GM19372 (cell line): ENCODE measurements at regions not wholly inside any gene's neighbourhood (a gene's known extent, or its start where the extent isn't known, plus 50 kb on each side); places are given as distances from the start of the nearest gene placed in this dataset.
"Not testable (repeated sequence)": the region's sequence is repeated elsewhere in the genome, so short reads cannot be mapped to it uniquely, and the experiment has no call there.

Source experiments
- ATAC-seq: cut with Tn5 transposase; IDR thresholded peaks from one replicate; pipeline ENCODE4 v1.9.1; 2021; ENCODE audit warnings: mild to moderate bottlenecking, low read depth, moderate library complexity; ENCODE audit not compliant: unreplicated experiment

DNA sequence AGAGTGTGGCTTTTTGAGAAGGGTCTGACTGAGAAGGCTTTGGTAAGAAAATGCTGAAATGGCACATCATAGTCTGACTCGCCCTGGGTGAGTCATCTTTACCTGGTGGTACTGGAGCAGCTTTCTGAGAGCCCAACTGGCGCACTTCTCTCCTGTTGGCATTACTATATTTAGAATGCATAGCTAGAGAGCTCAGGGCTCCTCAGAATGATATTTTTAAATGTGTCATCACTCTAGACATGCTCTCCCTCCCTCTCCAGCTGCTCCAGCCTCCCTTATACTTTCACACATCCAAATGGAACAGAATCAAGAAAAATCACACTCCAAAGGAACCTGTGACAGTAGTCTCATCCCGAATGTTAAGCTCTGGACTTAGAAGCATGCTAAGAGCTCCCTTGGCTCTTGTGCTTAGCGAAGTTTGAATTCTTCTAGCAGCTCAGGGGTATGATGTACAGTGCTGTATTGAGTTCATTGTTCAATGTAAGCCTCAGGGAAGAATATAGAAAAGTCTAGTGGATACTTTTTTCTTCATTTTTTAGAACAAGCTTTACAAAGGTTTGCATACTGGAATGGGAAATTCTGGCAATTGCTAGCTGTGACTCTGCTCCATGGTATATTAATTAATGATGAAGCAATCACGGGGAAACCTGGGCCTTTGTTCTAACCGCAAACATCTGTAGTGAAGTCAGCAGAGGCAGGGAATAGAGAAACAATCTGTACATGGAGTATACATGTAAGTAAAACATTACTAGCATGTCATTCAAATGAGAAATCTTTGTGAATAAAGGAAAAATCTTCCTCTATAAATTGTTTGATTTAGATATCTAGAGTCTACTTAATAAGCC is 751.2 kb upstream of the NRXN1 start:
- no peak for ATAC-seq

DNA sequence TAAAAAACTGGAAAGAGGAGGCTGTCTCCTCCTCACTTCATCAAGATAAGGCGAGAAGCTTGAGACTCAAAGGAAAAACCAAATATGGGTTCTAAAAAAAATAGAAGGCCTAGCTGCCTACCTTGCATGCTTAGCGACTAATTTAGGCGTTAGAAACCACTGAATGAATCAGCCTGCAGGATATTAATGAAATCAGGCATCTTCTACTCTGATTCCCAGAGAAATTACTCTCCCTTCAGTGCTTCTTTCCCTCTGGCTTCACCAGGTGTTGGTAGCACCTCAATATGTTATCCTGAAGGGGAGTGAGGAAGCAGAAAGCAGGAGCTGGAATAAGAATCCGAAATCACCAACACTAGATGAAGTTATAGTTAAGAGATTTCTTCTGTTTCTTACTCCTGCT is 749.8 kb upstream of the NRXN1 start:
- ATAC-seq: no peak

DNA sequence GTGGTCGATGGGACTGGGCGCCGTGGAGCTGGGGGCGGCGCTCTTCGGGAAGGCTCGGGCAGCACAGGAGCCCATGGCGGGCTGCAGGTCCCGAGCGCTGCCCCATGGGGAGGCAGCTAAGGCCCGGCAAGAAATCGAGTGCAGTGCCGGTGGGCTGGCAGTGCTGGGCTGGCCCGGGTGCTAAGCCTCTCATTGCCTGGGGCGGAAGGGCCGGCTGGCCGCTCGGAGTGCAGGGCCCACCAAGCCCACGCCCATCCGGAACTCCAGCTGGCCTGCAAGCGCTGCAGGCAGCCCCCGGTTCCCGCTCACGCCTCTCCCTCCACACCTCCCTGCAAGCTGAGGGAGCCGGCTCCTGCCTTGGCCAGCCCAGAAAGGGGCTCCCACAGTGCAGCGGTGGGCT is 748.4 kb upstream of the NRXN1 start:
- ATAC-seq: no peak

DNA sequence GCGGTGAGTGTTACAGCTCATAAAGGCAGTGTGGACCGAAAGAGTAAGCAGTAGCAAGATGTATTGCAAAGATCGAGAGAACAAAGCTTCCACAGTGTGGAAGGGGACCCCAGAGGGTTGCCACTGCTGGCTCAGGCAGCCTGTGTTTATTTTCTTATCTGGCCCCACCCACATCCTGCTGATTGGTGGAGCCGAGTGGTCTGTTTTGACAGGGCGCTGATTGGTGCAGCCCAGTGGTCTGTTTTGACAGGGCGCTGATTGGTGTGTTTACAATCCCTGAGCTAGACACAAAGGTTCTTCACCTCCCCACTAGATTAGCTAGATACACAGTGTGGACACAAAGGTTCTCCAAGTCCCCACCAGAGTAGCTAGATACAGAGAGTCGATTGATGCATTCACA is 747.8 kb upstream of the NRXN1 start:
- not testable (repeated sequence) for ATAC-seq

DNA sequence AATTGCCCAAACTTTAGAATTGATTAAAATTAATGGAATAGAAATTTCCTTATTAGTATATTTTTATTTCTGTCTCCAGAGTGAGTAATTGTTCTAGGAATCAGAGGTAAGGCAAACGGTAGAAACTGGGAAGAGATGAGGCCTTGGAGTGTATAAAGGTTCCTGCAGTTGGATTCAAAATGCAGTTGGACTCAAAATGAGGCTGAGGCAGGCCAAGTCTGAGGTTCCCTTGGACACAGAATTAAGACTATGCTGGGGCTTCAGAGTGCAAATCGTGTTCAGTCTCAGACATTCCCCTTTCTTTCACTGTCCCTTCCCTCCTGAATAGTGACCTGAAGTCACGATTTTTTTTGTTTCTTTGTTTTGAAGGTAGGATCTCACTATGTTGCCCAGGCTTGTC is 746.9 kb upstream of the NRXN1 start:
- no peak for ATAC-seq

DNA sequence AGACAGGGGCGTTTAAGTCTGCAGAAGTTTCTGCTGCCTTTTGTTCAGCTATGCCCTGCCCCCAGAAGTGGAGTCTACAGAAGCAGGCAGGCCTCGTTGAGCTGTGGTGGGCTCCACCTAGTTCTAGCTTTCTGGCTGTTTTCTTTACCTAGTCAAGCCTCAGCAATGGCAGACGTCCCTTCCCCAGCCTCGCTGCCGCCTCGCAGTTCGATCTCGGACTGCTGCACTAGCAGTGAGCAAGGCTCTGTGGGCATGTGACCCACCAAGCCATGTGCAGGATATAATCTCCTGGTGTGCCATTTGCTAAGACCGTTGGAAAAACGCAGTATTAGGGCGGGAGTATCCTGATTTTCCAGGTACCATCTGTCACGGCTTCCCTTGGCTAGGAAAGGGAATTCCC is 742.7 kb upstream of the NRXN1 start:
- ATAC-seq: not testable (repeated sequence)

DNA sequence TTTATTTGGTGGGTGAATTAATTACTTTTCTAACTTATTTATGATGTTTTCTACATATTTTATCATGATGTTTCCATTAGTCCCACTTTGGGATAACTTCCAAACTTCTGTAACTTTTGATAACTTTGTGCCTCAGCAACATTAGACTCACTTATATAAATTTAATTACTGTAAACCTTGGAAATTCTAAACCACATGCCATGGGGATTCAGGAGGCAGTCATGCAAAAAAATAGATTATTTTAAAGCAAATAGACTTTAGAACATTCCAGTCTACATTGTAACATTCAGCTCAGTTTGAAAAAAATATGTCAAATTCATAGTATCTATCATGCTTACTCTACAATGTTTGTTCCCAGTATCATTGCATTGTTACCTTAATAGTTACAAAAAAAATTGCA is 728.5 kb upstream of the NRXN1 start:
- ATAC-seq: no peak

DNA sequence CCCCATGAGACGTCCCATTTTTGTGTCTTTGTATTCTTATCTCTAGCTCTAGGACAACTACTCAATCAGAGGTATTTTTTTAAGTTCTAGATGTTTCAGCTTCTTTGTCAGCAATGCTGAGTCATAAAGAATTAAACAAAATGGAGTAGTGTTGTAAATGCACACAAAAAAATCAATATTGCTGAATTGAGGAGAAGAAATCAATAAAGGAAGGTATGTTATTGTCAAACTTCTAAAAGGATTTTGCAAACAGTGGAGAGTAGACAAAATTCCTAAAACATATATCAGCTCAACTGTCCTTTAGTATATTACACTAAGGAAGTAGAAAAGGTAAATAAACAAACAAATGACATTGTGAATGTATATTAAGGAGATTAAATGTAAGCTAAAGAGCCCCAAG is 726.1 kb upstream of the NRXN1 start:
- no peak for ATAC-seq

DNA sequence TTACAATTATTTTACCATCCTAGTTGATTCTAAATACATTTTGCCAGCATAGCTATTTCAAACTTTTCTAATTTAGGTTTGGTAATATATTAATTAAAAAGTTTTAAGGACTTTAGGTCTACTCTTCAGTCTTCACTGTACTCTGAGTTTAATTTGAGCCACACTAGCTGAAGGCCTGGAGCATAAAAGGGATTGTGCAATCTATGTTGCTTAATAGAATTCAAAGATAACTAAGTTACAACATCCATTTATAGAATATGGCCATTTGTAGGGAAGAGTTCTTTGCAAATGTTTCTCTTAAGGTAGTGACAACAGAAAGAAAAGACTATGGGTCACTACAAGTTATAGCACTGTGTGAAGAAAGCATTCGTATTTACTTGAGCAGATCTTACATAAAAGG is 702.2 kb upstream of the NRXN1 start:
- no peak for ATAC-seq

DNA sequence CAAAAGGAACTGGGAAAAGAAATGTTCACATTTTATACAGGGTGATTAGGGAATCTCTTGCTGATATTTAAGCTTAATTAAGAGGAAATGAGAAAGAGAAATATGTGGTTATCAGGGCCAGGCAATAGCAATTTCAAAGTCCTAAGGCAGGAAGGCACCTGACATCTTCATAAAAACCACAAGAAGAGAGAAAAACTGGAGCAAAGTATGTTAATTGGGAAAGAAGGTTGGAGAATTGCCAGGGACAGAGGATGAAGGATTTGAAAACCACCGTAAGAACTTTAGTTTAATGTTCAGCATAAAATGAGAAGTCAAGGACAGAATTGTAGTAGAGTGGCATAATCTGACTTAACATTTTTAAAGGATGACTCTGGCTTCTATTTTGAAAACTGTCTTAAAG is 691.8 kb upstream of the NRXN1 start:
- no peak for ATAC-seq

DNA sequence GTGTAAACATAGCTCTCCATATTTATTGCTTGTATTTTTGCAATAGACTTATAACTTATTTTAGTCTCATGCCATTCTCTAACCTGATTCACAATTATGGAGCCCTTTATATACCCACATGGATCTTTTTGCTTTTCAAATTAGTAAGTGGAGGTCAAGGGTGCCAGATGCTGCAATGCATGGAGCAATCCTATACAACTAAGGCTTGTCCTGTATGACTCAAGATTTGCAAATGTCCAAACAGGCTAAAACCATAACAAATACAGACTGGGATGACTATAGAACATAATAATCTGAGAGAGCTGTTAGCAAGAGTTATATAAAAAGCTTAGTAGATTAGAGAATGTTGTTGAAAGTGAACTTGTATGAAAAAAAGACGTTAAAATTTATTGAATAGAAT is 690.4 kb upstream of the NRXN1 start:
- no peak for ATAC-seq

DNA sequence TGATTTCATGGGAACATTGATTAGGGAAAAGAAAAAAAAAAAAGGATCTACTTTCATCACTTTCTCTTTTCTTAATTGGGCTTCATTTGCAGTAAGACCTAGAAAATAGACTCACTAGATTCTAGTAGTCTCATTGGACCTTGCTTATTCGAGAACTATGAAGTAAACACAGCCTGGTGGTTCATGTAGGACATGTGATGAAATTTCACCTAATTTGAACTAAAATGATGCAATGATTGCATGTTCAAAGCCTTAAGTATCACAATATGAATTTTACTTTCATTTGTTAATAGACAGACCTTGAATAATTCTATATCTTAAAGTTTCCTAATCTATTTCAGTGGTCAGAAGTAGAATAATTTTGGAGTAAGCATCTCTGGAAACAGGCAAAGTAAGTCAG is 688.9 kb upstream of the NRXN1 start:
- ATAC-seq: no peak

DNA sequence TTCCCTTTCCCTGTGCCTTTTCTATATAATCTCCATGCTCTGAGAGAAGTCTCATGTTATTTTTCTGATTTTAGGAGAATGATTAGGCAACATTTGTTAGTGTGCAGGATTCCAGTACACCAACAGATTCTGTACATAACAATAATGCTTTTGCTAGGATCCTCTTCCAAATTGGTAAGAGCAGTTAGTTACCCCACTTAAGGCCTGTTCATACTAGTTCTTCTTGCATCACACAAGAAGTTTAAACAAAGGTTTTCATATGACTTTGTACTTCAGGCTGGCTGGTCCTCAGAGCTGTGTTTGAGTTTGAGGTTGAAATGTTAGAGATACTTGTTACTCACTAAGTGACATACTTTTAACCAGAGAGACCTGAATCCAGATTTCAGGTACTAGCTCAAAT is 686.9 kb upstream of the NRXN1 start:
- ATAC-seq: no peak

DNA sequence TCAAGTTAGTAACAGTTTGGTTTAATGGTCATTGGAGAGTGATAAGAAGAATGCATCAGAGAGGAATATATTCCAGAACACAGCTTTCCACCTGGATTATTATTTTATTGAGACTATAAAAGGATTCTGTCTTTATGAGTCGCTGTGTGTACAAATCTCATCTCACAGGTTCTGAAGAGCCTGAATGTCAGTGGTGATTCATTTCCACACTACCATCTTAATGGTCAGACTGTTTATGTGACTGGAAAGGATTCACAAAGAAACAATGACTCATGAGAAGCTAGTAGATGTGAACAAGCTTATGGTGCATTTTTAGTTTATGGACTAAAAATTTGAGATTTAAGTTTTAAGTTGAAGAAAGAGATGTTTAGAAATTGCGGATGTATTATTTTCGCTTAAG is 685.4 kb upstream of the NRXN1 start:
- no peak for ATAC-seq

DNA sequence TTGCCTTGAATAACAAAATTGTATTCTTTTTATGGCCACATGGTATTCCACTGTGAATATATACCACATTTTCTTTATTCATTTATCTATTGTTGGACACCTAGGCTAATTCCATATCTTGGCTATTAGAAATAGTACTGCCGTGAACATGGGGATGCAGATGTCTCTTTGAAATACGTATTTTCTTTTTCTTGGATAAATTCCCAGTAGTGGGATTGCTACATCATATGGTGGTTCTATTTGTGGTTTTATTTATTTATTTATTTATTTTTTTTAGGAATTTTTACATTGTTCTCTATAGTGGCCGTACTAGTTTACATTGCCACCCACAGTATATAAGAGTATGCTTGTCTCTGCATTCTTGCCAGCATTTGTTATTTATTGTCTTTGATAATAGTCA is 679.8 kb upstream of the NRXN1 start:
- no peak for ATAC-seq

DNA sequence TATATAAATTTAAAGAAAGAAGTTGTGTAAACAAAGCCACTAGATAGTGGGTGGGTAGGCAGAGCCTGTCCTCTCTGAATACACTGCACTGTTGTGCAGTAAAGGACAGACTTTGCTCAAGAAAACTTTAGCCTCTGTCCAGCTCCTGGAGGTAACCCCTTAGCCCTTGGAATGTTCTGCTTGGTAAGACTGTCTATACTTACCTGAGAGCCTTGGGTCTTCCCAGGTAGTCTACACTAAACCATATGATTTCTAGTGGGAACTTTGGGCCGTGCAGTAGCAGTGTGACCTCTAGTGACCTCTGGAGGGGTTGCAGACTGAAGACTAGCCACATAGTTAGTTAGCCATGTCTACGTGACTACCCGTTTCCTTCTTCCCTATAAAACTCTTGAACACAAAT is 678.3 kb upstream of the NRXN1 start:
- peak; percentile 92 for ATAC-seq

DNA sequence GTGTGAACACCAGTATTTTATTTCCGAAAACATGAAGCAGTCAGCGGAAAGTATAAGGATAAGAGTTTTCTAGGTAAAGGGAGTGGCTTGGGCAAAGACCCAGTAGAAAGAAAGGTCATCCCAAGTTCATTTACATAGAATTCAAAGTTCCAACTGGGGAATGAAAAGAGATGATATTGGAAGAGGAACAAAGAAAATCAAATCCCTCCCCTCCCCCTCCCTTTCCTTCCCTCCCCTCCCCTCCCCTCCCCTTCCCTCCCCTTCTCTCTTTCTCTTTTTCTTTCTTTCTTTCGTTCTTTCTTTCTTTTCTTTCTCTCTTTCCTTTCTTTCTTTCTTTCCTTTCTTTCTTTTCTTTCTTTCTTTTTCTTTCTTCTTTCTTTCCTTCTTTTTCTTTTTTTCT is 675.7 kb upstream of the NRXN1 start:
- ATAC-seq: no peak

DNA sequence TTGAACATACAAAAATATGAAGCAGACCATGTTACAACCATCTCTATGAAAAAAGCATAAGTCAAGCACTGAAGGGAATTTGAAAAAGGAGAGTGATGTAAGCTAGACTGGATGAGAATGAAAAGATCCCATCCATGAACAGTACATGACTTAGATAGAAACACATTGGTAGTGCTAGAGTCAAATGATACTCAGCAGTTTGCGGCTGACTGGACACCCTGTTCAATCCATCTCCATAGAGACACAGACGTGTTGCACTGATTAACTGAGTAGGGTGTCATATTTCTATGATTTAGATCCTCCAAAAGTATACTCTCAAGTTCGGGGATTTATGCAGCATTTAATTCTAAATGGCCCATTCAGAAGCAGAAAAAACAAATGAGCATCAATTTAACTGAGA is 674.3 kb upstream of the NRXN1 start:
- ATAC-seq: no peak

DNA sequence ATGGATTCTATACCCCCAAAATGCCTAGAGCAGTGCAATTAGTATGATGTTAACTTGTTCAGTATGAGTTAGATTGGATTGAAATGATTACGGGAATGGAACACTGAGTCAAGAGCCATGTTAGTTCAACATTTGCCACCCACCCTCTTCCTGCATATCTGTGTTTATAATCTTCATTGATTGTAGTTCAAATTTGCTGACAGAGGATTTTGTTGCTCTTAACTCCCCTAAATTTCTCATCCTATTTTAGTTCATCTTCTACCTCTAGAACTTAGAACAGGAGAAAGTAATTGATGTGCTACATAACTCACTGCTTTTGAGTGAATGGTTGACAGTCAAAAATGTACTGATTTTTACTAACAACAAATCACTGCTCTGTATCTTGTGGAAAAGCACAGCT is 673.5 kb upstream of the NRXN1 start:
- ATAC-seq: no peak

DNA sequence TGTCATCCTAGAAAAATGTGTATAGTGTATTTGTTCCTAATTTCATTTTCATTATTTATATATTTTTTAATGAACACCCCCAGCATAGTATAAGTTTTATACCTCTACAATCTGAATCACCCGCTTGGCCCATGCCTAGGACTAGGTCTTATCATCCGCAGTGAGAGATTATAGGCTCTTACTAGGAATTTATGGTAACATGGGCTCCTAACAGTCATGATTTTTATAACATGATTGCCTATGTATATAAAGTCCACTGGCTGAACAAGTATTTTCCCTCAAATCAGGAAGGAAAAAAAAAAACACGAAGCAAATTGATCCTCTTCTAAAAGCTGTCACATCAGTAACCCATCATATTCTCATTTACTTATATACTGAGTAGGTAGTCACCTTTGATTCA is 666.1 kb upstream of the NRXN1 start:
- no peak for ATAC-seq

DNA sequence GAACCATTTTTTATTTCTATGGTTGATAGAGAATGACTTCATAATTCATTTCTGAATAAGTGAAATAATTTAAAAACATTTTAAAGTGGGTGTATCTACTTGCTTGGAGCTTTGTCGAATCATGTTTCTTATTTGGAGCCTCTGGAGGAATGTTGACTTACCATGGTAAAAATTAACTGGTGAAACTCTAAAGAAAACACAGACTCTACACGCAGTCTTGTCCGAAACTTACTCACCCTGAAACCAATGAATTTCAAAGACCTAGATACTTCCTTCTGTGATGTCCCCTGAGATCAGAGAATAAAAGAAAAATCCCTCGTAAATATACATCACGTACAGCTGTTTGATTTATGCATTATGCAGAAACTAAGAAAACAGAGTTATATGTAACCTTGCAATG is 665.2 kb upstream of the NRXN1 start:
- peak; percentile 78 for ATAC-seq

DNA sequence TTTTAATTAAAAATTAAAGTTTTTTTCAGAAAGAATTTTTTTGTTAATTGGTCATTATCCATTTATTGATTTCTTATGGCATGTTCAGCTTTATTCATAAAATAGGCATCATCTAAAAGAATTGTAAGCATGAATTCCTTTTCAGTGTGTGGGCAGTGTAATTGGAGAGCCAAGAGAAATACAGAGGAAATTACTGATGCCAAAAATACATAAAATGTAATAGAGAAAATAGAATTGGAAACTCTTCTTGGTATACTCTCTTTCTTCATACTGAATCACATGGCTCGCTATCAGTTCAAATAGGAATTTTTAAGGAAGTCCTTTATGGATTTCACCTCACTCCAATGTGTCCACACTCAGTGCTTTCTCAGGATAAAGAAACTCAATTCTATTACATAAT is 663.6 kb upstream of the NRXN1 start:
- no peak for ATAC-seq

DNA sequence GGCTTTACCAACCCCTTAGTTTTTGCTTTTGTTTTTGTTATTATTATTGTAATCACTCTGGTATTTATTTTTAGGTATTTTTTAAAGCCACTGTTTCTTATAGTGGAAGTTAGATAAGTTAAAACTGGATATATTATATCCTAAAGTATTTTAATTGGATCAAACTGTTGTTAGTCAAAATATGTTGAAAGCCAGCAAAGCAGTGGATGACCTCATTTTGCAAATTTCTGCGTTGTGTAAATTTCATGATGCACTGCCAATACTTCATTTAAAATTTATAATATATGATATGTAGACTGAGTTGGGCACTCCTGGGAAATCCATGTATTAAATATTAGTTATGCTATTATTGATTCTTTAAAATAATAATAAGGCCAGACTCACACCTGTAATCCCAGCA is 661.7 kb upstream of the NRXN1 start:
- no peak for ATAC-seq
